Heart left ventricle (tissue), 16 donors: ENCODE measurements at regions not wholly inside any gene's neighbourhood (a gene's known extent, or its start where the extent isn't known, plus 50 kb on each side); places are given as distances from the start of the nearest gene placed in this dataset.

Experiments used
- ATAC-seq, 4 donors: fragments of 200-7000 bp; cut with Tn5 transposase; one replicate each; pipeline ENCODE4 v1.9.1; 2020 to 2022; ENCODE audit warnings: moderate library complexity in 4 of 4, mild to moderate bottlenecking in 3 of 4, moderate number of reproducible peaks in 1 of 4
- DNase-seq, 5 donors: peaks; one replicate each; pipeline ENCODE4 v3.0.0-alpha.2; 2020
- H3K27ac ChIP-seq, 12 donors: fragments of 200-600 bp; sonication (generic) in 4 of 12; one replicate each; pipeline versions ENCODE4 v1.5.0 to v1.8.0; 2016 to 2022; ENCODE audit warnings: mild to moderate bottlenecking in 2 of 12
- H3K27me3 ChIP-seq, 9 donors: fragments of 200-600 bp; sonication (generic) in 2 of 9; one replicate each; pipeline versions ENCODE4 v1.5.1 to v1.8.0; 2016 to 2022; ENCODE audit warnings: mild to moderate bottlenecking in 3 of 9
- H3K36me3 ChIP-seq, 9 donors: fragments of 200-600 bp; sonication (generic) in 2 of 9; one replicate each; pipeline versions ENCODE4 v1.5.0 to v1.8.0; 2018 to 2022; ENCODE audit warnings: mild to moderate bottlenecking in 2 of 9
- H3K4me1 ChIP-seq, 12 donors: fragments of 200-600 bp; sonication (generic) in 4 of 12; one replicate each; pipeline versions ENCODE4 v1.5.0 to v1.8.0; 2016 to 2022; ENCODE audit warnings: mild to moderate bottlenecking in 3 of 12
- H3K4me3 ChIP-seq, 12 donors: fragments of 200-600 bp; sonication (generic) in 4 of 12; one replicate each; pipeline versions ENCODE4 v1.5.0 to v1.8.0; 2017 to 2022; ENCODE audit warnings: mild to moderate bottlenecking in 9 of 12, moderate library complexity in 4 of 12
- H3K9me3 ChIP-seq, 12 donors: fragments of 200-600 bp; sonication (generic) in 4 of 12; one replicate each; pipeline versions ENCODE4 v1.5.0 to v1.8.0; 2016 to 2022; ENCODE audit warnings: mild to moderate bottlenecking in 1 of 12
- CTCF ChIP-seq, 12 donors: fragments of 200-600 bp; sonication (generic) in 4 of 12; IDR thresholded peaks; one replicate each; pipeline versions ENCODE4 v1.5.0 to v1.8.0; 2018 to 2022; ENCODE audit warnings: antibody characterized with exemption in 12 of 12, mild to moderate bottlenecking in 5 of 12
- POLR2A ChIP-seq, 2 donors: fragments of 450-650 bp; IDR thresholded peaks; one replicate each; pipeline ENCODE4 v1.6.1; 2017; ENCODE audit warnings: antibody characterized with exemption in 2 of 2, mild to moderate bottlenecking in 2 of 2, moderate library complexity in 2 of 2
- WGBS, 4 donors: extraction: QIAGEN DNeasy Blood & Tissue Kit in 2 of 4; methylation state at CpG; one replicate each; pipeline versions ENCODE4 v1.1.5 to v1.1.7; 2013 to 2018; 5-methylcytosine and 5-hydroxymethylcytosine counted together
- intact Hi-C, 10 donors: fragments of 100-400 bp; cut with DNase I; formaldehyde crosslinking; loops; one replicate each; pipeline versions ENCODE4 v1.11.1 to v1.14.2; 2022
- donor health status: ischemic (EF 13 %, LVEDD 7.1; RV severe dilation, severe dysfunction).
- donor health status: healthy with polysubstance abuse.
- donor health status: DM: no; HTN: yes; CAD: no.
- donor health status: DM: no; HTN: no; CAD: no.
- donor health status: ischemic (EF 25% LVEDD 6.9; RV normal size, moderate dysfunction).
- donor health status: ischemic (EF 25% LVEDD 5.7; RV mildly dilated, moderate dysfunction).
- donor health status: healthy.
- donor health status: DM: yes; HTN: yes; CAD: no.
- donor health status: ischemic (EF 35%, LVEDD 5.7; RV mildly dilated, moderate dysfunction).
- donor health status: nonischemic (EF 11% LVEDD 7.7; RV severe dilation, severe dysfunction).
- donor health status: DM: yes; HTN: yes; CAD: no.
- donor health status: PGD.
- donor health status: ischemic (EF 29% LVEDD 5.4; RV normal size, mild dysfunction).
- donor health status: nonischemic (EF 23%, LVEDD 6.1; RV moderate dilation, normal function).

GRCh38 chr2:49640630-49641029, 486.3 kb upstream of the FSHR start:
- Histone ChIP-seq H3K4me3 (no peak overlapping the region), H3K27ac (no peak overlapping the region), H3K36me3 (no peaks in the 10 kb centered on the region), H3K9me3 (no peaks in the 10 kb centered on the region), H3K4me1 (no peaks in the 10 kb centered on the region), H3K27me3 (no peaks in the 10 kb centered on the region)
- no peak for ATAC-seq
- 72 to 79% (median 77%) methylated on average over 1 of the region's 1 CpG for WGBS, 4 donors
- intact Hi-C loops, result no loop called here
- DNase-seq, result no peak
- TF ChIP-seq CTCF (IDR thresholded peaks at IDR 0.05), result no peak
- TF ChIP-seq POLR2A (IDR thresholded peaks at IDR 0.05), result no peak

- no peak for TF ChIP-seq CTCF (IDR thresholded peaks at IDR 0.05)
- TF ChIP-seq POLR2A (IDR thresholded peaks at IDR 0.05), result no peak
- Histone ChIP-seq H3K27ac (no peak overlapping the region), H3K36me3 (no peaks in the 10 kb centered on the region), H3K4me1 (no peaks in the 10 kb centered on the region), H3K27me3 (no peaks in the 10 kb centered on the region), H3K4me3 (no peak overlapping the region), H3K9me3 (no peaks in the 10 kb centered on the region)
- DNase-seq, result no peak
- intact Hi-C loops, result loop anchor here in 1 of 10 donors (5.0 kb wide), 1 partner anchor 871 kb away; no protein-coding TSS in a partner anchor
- 82 to 88% (median 85%) methylated on average over 2 of the region's 2 CpGs for WGBS, 4 donors
- ATAC-seq, result no peak
Measured at GRCh38 chr2:49621016-49621415, 466.7 kb upstream of the FSHR start.

- intact Hi-C loops, result loop anchor here in 7 of 10 donors (5.0 to 10.0 kb wide), 7 partner anchors 365 to 872 kb away; no protein-coding TSS in a partner anchor
- WGBS, 4 donors, result 90 to 95% (median 93%) methylated on average over 3 of the region's 3 CpGs
- Histone ChIP-seq H3K36me3 (no peaks in the 10 kb centered on the region), H3K4me1 (no peaks in the 10 kb centered on the region), H3K27ac (no peak overlapping the region), H3K27me3 (no peaks in the 10 kb centered on the region), H3K9me3 (no peaks in the 10 kb centered on the region), H3K4me3 (no peak overlapping the region)
- ATAC-seq (peak in 1 of 4 donors; percentile 38), DNase-seq (no peak)
- TF ChIP-seq POLR2A (IDR thresholded peaks at IDR 0.05) (no peak), CTCF (IDR thresholded peaks at IDR 0.05) (peak in 6 of 12 donors; percentile 8 to 31 (median 20))
Measured at GRCh38 chr2:49619804-49620203, 465.5 kb upstream of the FSHR start.

- no peak overlapping the region for H3K4me3 ChIP-seq
- H3K4me1 ChIP-seq, result no peaks in the 10 kb centered on the region
- H3K27ac ChIP-seq, result no peak overlapping the region
- intact Hi-C loops, result loop anchor here in 7 of 10 donors (5.0 to 10.0 kb wide), 6 partner anchors 364 to 786 kb away; no protein-coding TSS in a partner anchor
- no peaks in the 10 kb centered on the region for H3K9me3 ChIP-seq
- H3K36me3 ChIP-seq, result no peaks in the 10 kb centered on the region
- no peaks in the 10 kb centered on the region for H3K27me3 ChIP-seq
- TF ChIP-seq CTCF (IDR thresholded peaks at IDR 0.05) (no peak), POLR2A (IDR thresholded peaks at IDR 0.05) (no peak)
- ATAC-seq, result no peak
- DNase-seq, result no peak
- WGBS, 4 donors, result 65 to 83% (median 78%) methylated on average over 3 of the region's 3 CpGs
Measured at GRCh38 chr2:49618491-49618890, 464.2 kb upstream of the FSHR start.
